ENCODE measurements at regions not wholly inside any gene's neighbourhood (a gene's known extent, or its start where the extent isn't known, plus 50 kb on each side); places are given as distances from the start of the nearest gene placed in this dataset.

GRCh38 chr18:41315134-41315533, 639.9 kb upstream of the PIK3C3 start:
- TF ChIP-seq CTCF (IDR thresholded peaks at IDR 0.05; ENCODE audit: low read depth, low read length, poor library complexity, severe bottlenecking) (no peak), EZH2phosphoT487 (IDR thresholded peaks at IDR 0.05; ENCODE audit: borderline replicate concordance, low read length) (no peak)

Data from DOHH2 (cell line).